ENCODE measurements at regions not wholly inside any gene's neighbourhood (a gene's known extent, or its start where the extent isn't known, plus 50 kb on each side); places are given as distances from the start of the nearest gene placed in this dataset.

GRCh38 chr13:109510013-109510412 is 276.4 kb downstream of the IRS2 start:
- TF ChIP-seq POLR2A (IDR thresholded peaks at IDR 0.05) (no peak), CTCF (IDR thresholded peaks at IDR 0.05 in 8 of 11, conservative IDR thresholded peaks at IDR 0.05 in 3 of 11) (no peak)

Measured in spleen (tissue), 7 donors.